Fibroblast of skin of left quadriceps (primary cell): ENCODE measurements at regions not wholly inside any gene's neighbourhood (a gene's known extent, or its start where the extent isn't known, plus 50 kb on each side); places are given as distances from the start of the nearest gene placed in this dataset.
A peak's percentile ranks its signal among the peaks of the same experiment; 100 is the strongest.

Experiments used
- DNase-seq, 2 experiments: peaks; one replicate each; pipeline ENCODE4 v3.0.0-alpha.2; 2013; ENCODE audit warnings: low read depth in 2 of 2

DNA sequence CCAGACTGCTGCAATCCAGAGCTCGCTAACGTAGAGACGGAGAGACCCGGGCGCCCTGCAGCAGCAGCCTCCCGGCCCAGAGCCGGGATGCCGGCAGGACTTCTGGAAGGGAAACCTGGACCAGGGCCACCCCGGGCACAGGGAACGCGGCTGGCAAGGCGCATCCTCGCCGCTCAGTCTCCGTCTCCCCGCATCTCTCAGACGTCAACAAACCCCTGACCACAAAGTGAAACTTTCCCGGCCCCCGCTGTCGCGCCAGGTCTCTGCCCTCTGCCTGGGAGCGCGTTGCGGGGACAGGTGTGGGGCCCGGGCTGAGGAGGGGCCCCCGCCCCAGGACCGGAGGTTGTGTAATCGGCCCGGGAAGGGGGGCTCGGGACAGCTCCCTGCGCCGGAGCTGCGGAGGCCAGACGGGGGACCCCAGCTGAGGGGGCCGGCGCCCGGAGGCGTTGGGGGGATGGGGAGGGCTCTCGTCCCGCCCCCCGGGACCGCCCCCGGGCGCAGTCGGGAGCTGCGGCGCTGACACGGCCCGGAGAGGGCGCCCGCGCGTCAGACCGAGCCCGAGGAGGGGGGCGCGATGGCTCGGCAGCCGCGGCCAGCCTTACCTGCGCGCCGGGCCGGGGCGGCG lies 116.6 kb upstream of the HIVEP3 start:
- peak in 1 of 2 experiments; percentile 3 for DNase-seq

DNA sequence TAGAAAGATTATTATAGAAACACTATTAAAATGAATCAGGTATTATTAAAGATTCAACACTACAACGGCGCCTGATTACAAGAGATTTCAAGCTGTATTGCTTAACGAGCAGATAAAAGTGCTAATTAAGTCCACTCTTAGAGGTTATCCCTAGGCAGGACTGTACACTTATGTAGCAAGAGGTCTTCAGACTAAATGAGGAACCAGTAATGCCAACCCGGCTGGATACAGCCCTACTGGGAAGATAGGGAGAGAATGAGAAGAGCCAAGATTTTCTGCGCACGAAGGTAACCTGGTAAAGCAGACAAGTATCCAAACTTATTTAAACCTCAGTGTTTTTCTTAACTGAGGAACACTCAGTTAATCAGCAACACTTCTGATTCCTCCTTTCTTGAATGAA lies 115.7 kb upstream of the HIVEP3 start:
- DNase-seq = no peak

DNA sequence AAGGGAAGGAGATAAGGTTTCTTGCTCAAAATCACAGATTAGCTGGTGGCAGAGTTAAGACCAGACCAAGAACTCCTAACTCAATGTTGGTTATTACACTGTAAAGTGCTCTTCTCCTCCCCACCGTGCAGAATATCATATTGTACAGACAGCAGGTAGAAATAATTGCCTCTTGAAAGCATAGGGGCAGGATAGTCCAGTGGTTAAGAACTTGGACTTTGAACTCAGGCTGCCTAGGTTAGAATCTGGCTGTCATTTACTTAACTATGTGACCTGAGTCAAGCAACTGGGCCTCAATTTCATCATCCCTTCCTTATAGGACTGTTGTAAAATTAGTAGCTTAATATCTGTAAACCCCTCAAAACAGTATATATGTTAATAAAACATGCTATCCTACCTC lies 114.9 kb upstream of the HIVEP3 start:
- no peak for DNase-seq

DNA sequence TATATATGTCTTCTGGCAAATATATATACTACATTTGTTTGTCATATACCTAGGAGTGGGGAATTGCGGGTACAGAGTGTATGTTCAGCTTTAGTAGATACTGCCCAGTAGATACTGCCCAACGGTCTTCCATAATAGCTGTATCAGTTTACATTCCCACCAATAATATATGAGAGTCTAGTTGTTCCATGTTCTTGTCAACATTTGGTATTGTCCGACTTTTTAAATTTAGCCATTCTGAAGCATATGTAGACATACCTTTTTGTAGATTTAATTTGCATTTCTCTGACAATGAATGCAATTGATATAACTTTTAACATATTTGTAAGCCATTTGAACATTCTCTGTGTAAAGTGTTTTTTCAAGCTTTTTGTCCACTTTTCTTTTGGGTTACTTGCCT lies 99.0 kb upstream of the HIVEP3 start:
- DNase-seq = no peak

DNA sequence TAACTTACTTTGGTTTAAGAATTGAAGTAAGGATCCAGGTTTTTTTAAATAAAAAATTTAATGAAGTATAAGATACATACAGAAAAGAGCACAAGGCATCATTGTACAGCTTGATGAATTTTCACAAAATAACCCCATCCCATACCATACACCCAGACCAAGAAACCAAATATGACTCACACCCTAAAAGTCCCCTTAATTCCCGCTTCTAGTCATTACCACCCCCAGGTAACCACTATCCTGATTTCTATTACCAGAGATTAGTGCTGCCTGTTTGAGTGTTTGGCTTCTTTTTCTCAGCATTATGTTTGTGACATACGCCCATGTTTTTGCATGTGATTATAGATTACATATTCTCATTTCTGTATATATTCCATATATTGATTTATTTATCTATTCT lies 98.5 kb upstream of the HIVEP3 start:
- no peak for DNase-seq

DNA sequence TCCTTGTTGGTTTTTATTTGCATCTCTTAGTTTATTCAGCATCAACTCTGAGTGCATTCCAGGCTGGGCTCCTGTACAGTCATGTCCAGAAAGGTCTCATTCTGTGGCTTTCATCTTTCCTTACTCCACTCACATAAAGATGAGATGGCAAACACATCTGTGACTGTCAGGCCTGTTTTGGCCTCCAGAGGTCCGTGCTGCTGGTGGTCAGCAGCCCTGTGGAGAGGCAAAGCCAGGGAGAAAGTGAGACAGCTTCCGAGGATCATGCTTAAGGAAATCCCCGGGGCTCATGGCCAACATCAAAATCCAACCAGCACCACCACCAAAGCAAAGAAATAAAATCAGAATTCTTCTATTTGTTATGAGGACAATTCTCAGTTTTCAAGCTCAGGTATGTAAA lies 96.1 kb upstream of the HIVEP3 start:
- DNase-seq = no peak

DNA sequence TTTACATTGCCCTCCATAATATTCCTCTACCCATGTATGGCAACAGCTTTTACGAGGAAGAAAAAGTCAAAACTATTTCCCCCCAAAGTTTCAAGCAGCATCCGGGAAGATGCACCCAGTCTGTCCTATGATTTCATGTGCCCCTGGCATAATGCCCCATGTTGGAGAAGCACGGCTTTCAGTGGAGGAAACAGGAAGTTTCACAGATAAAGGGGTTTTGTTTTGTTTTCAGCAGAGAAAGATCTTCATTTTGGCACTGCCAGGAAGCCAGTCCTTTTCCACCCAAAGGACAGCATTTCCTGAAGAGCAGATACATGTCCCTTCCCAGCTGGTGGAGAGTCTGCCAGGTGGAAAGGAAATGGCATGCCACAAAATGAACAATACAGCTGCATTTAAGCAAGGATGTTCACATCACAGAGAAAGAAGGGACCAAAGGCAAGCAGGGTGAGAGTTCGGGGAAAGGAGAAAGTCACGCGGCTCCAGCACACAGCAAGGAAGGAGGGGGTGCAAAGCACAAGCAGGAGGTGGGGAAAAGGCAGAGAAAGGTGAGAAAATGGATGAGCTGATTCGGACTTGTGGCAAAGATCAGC lies 95.3 kb upstream of the HIVEP3 start:
- no peak for DNase-seq

DNA sequence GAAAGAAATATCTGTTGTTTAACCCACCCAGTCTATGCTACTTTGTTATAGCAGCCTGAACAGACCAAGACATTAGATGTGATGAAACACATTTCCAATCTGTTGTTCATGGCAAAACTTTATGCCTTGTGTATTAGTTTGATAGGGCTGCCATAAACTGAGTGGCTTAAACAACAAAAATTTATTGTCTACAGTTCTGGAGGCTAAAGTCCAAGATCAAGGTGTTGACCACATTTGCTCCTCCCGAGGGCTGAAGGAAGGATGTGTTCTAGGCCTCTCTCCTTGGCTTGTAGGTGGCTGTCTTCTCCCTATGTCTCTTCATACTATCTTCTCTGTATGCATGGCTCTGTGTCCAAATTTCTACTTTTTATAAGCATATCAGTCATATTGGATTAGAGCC lies 94.1 kb upstream of the HIVEP3 start:
- no peak for DNase-seq

DNA sequence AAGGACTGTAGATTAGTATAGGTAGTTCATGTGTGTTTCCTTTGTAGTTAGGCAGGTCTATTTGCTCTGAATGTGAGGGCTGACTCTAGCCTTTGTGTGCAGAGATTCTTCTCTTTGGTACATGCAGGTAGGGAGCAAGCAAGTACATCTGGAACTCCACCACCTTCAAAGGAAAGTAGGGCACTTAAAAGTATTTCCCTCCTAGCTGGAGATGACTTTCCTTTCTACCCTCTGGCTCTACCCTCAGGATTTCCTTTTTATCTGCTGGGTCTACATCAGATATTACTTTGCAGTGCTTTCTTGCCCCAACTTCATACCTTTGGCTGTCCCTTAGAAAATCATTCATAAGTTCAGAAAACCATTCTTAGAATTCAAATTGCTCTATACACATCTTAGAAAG lies 91.7 kb upstream of the HIVEP3 start:
- no peak for DNase-seq

DNA sequence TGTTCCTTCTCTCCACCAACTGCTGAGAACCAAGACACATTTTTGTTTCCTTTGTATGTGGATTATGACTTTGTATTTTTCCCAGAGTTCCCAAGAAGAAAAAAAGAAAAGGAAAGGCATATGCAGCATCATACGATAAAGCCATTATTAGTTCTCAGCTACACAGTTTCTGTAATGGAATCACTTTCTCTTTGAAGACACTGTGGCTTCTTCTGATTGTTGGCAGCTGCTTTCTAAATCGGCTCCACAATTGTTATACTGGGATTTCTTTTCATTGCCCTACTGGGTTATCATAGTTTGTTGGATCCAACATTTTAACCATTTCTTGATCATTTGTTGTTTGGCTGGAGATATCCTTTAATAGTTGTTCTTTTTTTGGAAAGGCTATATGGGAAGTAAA lies 89.5 kb upstream of the HIVEP3 start:
- DNase-seq = no peak

DNA sequence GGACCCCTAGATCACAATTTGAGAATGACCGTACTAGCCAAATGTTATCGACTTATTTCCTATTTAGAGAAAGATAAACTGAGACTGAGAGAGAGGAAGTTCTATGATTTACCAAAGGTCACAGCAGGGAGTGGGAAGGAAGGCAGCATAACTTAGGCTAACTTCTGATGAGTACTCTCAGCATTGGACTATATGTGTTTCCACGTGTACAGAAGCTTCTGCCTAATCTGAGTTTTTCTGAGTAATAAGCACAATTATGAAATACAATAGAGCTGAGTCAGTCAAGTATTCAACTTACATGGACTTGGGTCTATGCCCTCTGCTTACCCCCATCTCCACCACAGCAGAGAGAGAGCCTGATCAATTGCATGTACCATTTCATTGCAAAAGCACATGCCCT lies 88.1 kb upstream of the HIVEP3 start:
- DNase-seq = peak; percentile 3 to 8

DNA sequence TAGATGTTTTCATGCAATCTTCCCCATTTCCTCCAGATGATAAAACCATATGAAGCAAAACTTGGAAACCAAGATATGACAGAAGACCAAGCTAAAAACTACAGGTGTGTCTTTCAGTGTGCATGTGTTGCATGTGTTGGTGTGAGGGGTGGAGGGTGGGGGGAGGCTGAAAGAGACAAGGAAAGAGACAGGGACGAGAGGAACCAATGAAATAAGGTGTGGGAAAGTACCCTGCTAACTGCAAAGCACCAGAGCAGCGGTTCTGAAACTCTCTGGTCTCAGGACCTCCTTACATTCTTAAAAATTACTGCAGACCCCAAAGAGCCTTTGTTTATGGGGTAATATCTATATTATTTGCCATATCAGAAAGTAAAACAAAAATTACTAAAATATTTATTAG lies 87.4 kb upstream of the HIVEP3 start:
- DNase-seq = no peak

DNA sequence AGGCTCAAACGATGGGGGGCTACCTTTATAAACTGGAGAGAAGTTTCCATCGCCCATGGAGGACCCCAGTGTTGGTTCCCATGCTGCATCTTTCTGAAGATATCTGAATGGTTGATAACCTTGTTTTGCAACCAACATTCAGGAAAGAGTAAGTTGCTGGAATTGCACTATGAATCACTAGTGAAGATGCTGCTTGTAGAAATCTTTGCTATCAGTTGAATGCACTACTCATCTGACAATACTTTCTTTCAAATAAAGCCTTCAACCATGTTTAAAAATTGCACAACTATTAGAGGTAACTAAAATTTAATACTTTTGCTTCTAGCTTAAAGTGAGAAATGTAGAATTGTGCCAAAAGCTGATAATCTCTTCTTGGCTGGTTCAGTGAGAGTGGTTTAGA lies 86.8 kb upstream of the HIVEP3 start:
- no peak for DNase-seq

DNA sequence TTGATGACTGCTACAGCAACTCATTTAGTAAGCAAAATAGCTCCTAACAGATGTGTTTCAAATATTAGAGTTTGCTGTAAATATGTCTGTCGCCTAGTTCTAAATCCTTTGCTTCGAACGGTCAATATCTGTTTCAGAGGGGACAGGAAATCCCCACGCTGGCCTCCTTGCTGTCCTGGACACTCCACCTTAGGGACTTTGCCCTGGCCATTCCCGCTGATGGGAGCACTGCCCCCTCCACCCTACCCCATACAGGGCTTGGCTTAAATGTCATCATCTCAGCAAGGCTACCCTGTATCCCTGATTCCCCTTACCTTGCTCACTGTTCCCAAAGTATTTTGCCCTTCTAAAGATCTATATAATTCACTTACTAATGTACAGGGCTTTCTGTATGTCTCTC lies 86.1 kb upstream of the HIVEP3 start:
- DNase-seq = no peak

DNA sequence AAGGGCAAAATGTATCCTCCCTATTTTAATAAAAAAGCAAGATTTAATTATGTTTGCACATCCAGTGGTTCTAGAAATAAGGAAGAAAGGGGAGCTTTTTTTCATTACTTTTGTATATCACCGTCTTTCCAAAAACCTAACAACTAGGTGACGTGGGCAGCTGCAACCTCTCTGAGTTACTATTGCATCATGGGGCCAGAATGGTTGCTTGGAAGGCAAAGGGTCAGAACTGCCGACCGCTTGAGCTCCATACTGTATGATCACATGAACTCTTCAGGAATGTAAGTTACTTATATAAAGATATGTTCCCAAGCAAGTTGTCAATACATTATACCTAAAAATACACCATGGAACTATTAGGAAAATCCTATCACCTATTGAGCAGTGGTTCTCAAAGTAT lies 85.6 kb upstream of the HIVEP3 start:
- no peak for DNase-seq

DNA sequence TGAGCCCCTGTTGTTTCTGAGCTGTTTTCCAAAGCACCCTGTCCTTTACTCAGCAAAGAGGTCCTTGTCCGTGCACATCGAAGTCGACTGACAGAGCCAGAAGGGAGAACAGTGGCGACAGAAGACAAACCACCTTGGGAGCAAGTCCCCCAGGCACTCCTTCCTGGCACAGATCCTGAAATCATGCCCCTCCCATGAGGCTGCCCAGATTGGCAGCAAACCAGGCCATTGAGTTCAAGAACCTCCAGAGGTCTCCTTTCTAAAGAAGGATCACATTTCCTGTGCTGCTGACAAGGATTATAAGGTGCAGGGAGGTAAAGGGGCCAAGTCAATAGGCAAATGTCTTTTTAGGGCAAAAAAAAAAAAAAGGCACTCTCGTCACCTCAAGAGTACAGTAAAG lies 84.7 kb upstream of the HIVEP3 start:
- no peak for DNase-seq

DNA sequence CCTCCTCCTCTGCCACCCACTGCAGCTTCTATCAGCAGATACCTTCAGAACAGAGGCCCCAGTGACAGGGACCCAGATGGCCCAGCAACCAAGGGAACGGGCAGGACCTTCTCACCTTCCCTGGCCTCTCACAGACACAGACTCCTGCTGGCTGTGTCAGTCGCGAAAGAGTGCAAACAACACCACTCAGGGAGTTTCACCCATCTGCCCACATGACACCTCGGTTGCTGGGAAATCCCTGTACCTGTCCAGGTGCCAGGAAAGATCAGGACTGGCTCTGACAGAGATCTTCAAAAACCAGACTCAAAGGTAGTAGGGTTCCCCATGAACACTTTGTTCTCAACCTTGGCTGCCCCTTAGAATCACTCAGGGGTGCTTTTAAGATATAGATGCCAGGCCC lies 83.5 kb upstream of the HIVEP3 start:
- no peak for DNase-seq

DNA sequence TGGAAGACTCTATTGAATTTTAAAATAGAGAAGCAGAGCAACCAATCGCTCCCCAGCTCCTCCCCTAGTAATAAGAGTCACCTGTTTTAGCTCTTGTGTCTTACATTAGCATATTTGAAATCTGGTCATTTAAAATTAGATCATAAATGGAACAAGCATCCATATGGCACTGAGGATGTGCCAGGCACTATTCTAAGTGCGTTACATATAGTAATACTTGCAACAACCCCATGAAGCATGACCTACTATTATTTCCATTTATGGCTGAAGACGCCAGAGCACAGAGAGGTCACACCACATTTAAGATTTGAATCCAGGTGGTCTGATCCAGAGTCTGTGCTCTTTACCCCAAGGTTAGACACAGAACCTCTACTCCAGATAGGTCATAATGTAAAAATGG lies 82.0 kb upstream of the HIVEP3 start:
- no peak for DNase-seq

DNA sequence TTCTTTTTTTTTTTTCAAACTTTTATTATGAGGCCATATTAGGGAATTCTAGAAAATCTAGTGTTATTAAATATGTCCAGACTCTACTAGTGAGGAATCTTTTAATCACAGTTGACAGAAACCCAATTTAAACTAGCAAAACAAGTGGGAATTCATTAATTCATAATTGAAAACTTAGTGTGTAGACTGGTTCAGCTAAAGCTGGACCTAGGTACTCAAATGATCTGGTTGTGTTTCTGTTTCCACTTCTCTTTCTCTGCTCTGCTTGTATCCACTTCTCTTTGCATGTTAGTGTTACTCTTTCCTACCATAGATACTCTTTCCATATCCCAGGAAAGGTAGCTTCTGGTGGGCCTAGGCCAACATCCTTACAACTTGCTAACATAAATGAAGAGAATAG lies 81.2 kb upstream of the HIVEP3 start:
- DNase-seq = no peak

DNA sequence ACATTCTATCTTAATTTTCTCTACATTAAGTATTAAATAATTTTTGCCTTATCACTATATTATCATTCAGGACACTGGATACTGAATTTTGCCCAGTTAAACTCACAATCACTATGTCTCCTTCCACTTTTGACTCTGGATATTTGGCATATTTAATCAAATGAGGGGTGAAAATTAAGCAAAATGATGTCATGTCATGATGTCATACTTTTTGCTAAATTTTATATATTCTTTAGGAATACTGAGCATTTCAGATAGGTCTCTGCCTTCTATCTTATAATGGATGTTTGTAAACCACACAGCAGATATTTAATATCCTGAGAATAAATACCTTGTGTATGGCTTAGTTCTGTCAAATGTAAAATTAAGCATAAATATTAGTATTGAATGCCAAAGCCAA lies 79.5 kb upstream of the HIVEP3 start:
- no peak for DNase-seq

DNA sequence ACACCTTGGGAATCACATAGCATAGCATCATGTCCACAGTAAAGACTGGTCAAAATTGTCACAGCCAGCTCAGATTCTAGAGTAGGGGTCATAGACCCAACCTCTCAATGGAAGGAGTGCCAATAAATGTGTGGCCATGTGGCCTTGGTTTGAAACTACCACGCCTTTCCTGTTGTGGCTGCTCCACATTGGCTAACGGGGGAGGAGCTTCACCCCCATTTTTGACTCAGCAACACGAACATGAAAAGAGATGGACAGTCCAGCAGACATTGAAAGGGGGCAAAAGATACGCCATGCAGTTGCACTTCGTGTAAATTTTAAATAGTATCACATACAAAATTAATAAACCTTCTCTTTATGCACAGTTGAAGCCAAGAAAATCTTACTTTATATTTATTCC lies 78.4 kb upstream of the HIVEP3 start:
- no peak for DNase-seq

DNA sequence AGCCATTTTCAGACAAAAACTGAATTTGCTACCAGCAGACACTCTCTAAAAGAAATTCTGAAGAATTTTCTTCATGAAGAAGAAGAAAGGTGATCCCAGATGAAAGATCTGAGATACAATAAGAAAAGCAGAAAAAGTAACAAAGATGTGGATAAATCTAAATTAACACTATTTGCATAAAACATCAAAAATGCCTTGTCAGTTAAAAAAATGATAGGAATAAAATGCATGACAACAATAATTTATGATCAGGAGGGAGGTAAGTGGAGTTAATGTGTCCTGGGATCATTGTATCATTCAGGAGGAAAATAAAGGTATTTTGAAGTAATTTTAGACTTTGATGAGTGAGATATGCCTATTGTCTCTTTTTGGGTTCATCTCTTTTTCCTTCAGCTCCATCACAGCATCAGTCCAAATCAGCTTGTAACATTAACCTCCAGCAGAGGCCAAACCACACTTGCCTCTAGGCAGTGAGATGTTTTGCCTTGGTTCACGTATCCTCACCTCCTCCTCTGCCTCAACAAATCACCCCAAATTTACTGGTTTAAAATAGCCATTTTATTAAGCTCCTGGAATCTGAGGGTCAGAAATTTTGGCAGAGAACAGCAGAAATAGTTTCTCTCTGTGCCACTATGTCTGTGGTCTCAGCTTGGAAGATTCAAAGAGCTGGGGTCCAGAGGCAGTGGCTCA lies 76.9 kb upstream of the HIVEP3 start:
- DNase-seq = no peak

DNA sequence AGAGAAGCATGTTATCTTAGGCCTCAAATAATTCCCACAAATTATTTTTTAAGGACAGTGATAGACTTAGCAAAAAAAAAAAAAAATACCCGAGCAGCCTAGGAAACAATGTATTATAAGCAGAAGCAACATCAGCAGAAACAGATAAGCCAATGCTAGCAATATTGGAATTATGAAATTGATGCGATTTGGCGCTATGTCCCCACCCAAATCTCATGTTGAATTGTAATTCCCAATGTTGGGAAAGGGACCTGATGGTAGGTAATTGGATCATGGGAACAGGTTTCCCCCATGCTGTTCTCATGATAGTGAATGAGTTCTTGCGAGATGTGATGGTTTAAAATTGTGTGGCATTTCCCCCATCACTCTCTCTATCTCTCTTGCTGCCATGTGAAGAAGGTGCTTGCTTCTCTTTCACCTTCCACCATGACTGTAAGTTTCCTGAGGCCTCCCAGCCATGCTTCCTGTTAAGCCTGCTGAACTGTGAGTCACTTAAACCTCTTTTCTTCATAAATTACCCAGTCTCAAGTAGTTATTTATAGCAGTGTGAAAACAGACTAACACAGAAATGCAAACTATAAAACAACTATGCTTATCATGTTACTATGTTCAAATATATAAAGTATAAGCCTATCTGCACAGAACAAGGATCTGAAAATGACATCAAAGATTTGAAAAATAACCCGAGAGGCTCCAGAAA lies 75.6 kb upstream of the HIVEP3 start:
- DNase-seq = no peak
